Loucy (cell line): ENCODE measurements at regions not wholly inside any gene's neighbourhood (a gene's known extent, or its start where the extent isn't known, plus 50 kb on each side); places are given as distances from the start of the nearest gene placed in this dataset.
"Not testable (repeated sequence)": the region's sequence is repeated elsewhere in the genome, so short reads cannot be mapped to it uniquely, and the experiment has no call there.

Experiments
- H2AFZ ChIP-seq: fragments of 200-600 bp; sonication (generic); 2 replicates; pipeline ENCODE4 v1.6.0; 2016; ENCODE audit warnings: antibody characterized with exemption, mild to moderate bottlenecking, low read length, moderate library complexity
- H3F3A ChIP-seq: fragments of 200-600 bp; 2 replicates; pipeline ENCODE4 v1.6.0; 2016; ENCODE audit warnings: antibody characterized with exemption, low read depth, mild to moderate bottlenecking
- H3K27me3 ChIP-seq: fragments of 200-600 bp; sonication (generic); 2 replicates; pipeline ENCODE4 v1.6.1; 2014; ENCODE audit warnings: low read length, mild to moderate bottlenecking; ENCODE audit not compliant: insufficient read depth, poor library complexity, severe bottlenecking
- H3K36me3 ChIP-seq: fragments of 200-600 bp; sonication (generic); 2 replicates; pipeline ENCODE4 v1.6.1; 2016; ENCODE audit warnings: low read length; ENCODE audit not compliant: insufficient read depth
- H3K4me1 ChIP-seq: fragments of 200-600 bp; sonication (generic); 2 replicates; pipeline ENCODE4 v1.5.1; 2014; ENCODE audit warnings: low read length, mild to moderate bottlenecking; ENCODE audit not compliant: insufficient read depth, poor library complexity, severe bottlenecking
- H3K4me2 ChIP-seq: fragments of 200-600 bp; sonication (generic); 2 replicates; pipeline ENCODE4 v1.6.0; 2014; ENCODE audit warnings: antibody characterized with exemption, low read length, low read depth, mild to moderate bottlenecking; ENCODE audit not compliant: poor library complexity, severe bottlenecking
- H3K4me3 ChIP-seq: fragments of 200-600 bp; sonication (generic); 2 replicates; pipeline ENCODE4 v1.5.1; 2014; ENCODE audit warnings: low read length, mild to moderate bottlenecking, mixed read lengths; ENCODE audit not compliant: poor library complexity, severe bottlenecking
- H3K79me2 ChIP-seq: fragments of 200-600 bp; sonication (generic); 2 replicates; pipeline ENCODE4 v1.6.1; 2014; ENCODE audit warnings: low read length; ENCODE audit not compliant: insufficient read depth
- H3K9ac ChIP-seq: fragments of 200-600 bp; sonication (generic); 2 replicates; pipeline ENCODE4 v1.6.0; 2014; ENCODE audit warnings: mild to moderate bottlenecking, low read depth, low read length, moderate library complexity; ENCODE audit not compliant: poor library complexity, severe bottlenecking
- H3K9me2 ChIP-seq: fragments of 200-600 bp; sonication (generic); replicated peaks from 2 replicates; pipeline ENCODE4 v1.6.1; 2016; ENCODE audit warnings: low read depth, low read length, mixed read lengths
- H3K9me3 ChIP-seq: fragments of 200-600 bp; sonication (generic); 2 replicates; pipeline ENCODE4 v1.6.1; 2014; ENCODE audit warnings: mild to moderate bottlenecking, antibody characterized with exemption, low read length, low read depth; ENCODE audit not compliant: insufficient read depth
- H4K20me1 ChIP-seq: fragments of 200-600 bp; sonication (generic); 2 replicates; pipeline ENCODE4 v1.6.0; 2014; ENCODE audit warnings: antibody characterized with exemption, low read length, mild to moderate bottlenecking; ENCODE audit not compliant: insufficient read depth, poor library complexity, severe bottlenecking
- CTCF ChIP-seq: fragments of 200-600 bp; sonication (generic); conservative IDR thresholded peaks from 2 replicates; pipeline ENCODE4 v1.5.1; 2014; ENCODE audit warnings: mild to moderate bottlenecking, antibody characterized with exemption, low read length
- EZH2phosphoT487 ChIP-seq: fragments of 200-600 bp; IDR thresholded peaks from 2 replicates; pipeline ENCODE4 v1.6.1; 2018; ENCODE audit warnings: antibody characterized with exemption, mild to moderate bottlenecking, moderate library complexity, borderline replicate concordance

- H3K9me3 ChIP-seq: no peaks in the 10 kb centered on the region
- no peaks in the 10 kb centered on the region for H3K4me1 ChIP-seq
- H3K9me2 ChIP-seq: no peaks in the 10 kb centered on the region
- no peaks in the 10 kb centered on the region for H3K36me3 ChIP-seq
- H3K4me2 ChIP-seq: no peak overlapping the region
- no peaks in the 10 kb centered on the region for H3K79me2 ChIP-seq
- no peak overlapping the region for H3K9ac ChIP-seq
- no peaks in the 10 kb centered on the region for H3F3A ChIP-seq
- H4K20me1 ChIP-seq: no peaks in the 10 kb centered on the region
- H2AFZ ChIP-seq: no peak overlapping the region
- no peak overlapping the region for H3K4me3 ChIP-seq
- H3K27me3 ChIP-seq: no peaks in the 10 kb centered on the region
- TF ChIP-seq CTCF: no peak
- TF ChIP-seq EZH2phosphoT487: no peak
Measured at GRCh38 chr7:17109020-17109419, 189.4 kb upstream of the AHR start.

- H4K20me1 ChIP-seq, H3K4me1 ChIP-seq, H3K79me2 ChIP-seq, H3K9me2 ChIP-seq, H3K4me2 ChIP-seq, H3F3A ChIP-seq, H2AFZ ChIP-seq, H3K36me3 ChIP-seq, H3K9ac ChIP-seq, H3K9me3 ChIP-seq, H3K27me3 ChIP-seq, H3K4me3 ChIP-seq: not testable (repeated sequence)
Measured at GRCh38 chr7:17113770-17114169, 184.7 kb upstream of the AHR start.

GRCh38 chr7:17118412-17118811 is 180.0 kb upstream of the AHR start:
- no peak overlapping the region for H2AFZ ChIP-seq
- no peak overlapping the region for H3K4me2 ChIP-seq
- no peak overlapping the region for H3K4me3 ChIP-seq
- H3K9ac ChIP-seq: no peak overlapping the region
- no peaks in the 10 kb centered on the region for H3K79me2 ChIP-seq
- no peaks in the 10 kb centered on the region; the same call in 1 of the 2 replicates for H3K9me2 ChIP-seq
- no peaks in the 10 kb centered on the region for H4K20me1 ChIP-seq
- no peaks in the 10 kb centered on the region for H3K27me3 ChIP-seq
- no peak for TF ChIP-seq EZH2phosphoT487
- no peak for TF ChIP-seq CTCF
- no peaks in the 10 kb centered on the region for H3K9me3 ChIP-seq
- no peaks in the 10 kb centered on the region for H3K36me3 ChIP-seq
- H3F3A ChIP-seq: no peaks in the 10 kb centered on the region
- peaks cover 12% of the 10 kb centered on the region for H3K4me1 ChIP-seq

GRCh38 chr7:17120756-17121155 is 177.7 kb upstream of the AHR start:
- no peak for TF ChIP-seq CTCF
- no peak for TF ChIP-seq EZH2phosphoT487
- H3K79me2 ChIP-seq: no peaks in the 10 kb centered on the region
- no peaks in the 10 kb centered on the region for H3K27me3 ChIP-seq
- no peak overlapping the region for H3K4me3 ChIP-seq
- H3F3A ChIP-seq: no peaks in the 10 kb centered on the region
- H2AFZ ChIP-seq: no peak overlapping the region
- no peak overlapping the region for H3K9ac ChIP-seq
- H3K9me2 ChIP-seq: no peaks in the 10 kb centered on the region; the same call in 1 of the 2 replicates
- H4K20me1 ChIP-seq: no peaks in the 10 kb centered on the region
- peaks cover 12% of the 10 kb centered on the region for H3K4me1 ChIP-seq
- no peaks in the 10 kb centered on the region for H3K9me3 ChIP-seq
- H3K4me2 ChIP-seq: no peak overlapping the region
- no peaks in the 10 kb centered on the region for H3K36me3 ChIP-seq
